ENCODE measurements at regions not wholly inside any gene's neighbourhood (a gene's known extent, or its start where the extent isn't known, plus 50 kb on each side); places are given as distances from the start of the nearest gene placed in this dataset.

GRCh38 chr13:95352486-95352885 lies 51.2 kb upstream of the ABCC4 start:
- Mint-ChIP-seq H3K4me3 (ENCODE audit: low read depth) (no peak overlapping the region), H3K4me1 (ENCODE audit: low read depth) (no peaks in the 10 kb centered on the region), H3K27me3 (ENCODE audit: low read depth) (no peaks in the 10 kb centered on the region), H3K9me3 (no peaks in the 10 kb centered on the region), H3K27ac (no peak overlapping the region), H3K36me3 (ENCODE audit: low read depth) (no peaks in the 10 kb centered on the region)
- intact Hi-C loops (cut with micrococcal nuclease): no loop called here
- no peak for DNase-seq (ENCODE audit: low spot score)

GRCh38 chr13:95354156-95354555 lies 52.9 kb upstream of the ABCC4 start:
- no peaks in the 10 kb centered on the region for H3K9me3 Mint-ChIP-seq
- no peaks in the 10 kb centered on the region for H3K4me1 Mint-ChIP-seq (ENCODE audit: low read depth)
- H3K4me3 Mint-ChIP-seq (ENCODE audit: low read depth): no peak overlapping the region
- H3K36me3 Mint-ChIP-seq (ENCODE audit: low read depth): no peaks in the 10 kb centered on the region
- intact Hi-C loops (cut with micrococcal nuclease): no loop called here
- no peaks in the 10 kb centered on the region for H3K27me3 Mint-ChIP-seq (ENCODE audit: low read depth)
- DNase-seq (ENCODE audit: low spot score): no peak
- H3K27ac Mint-ChIP-seq: no peak overlapping the region

GRCh38 chr13:95354680-95355487 lies 53.6 kb upstream of the ABCC4 start:
- Mint-ChIP-seq H3K4me3 (ENCODE audit: low read depth) (no peak overlapping the region), H3K4me1 (ENCODE audit: low read depth) (no peaks in the 10 kb centered on the region), H3K27me3 (ENCODE audit: low read depth) (no peaks in the 10 kb centered on the region), H3K36me3 (ENCODE audit: low read depth) (no peaks in the 10 kb centered on the region), H3K27ac (no peak overlapping the region), H3K9me3 (no peaks in the 10 kb centered on the region)
- DNase-seq (ENCODE audit: low spot score): no peak
- intact Hi-C loops (cut with micrococcal nuclease): no loop called here

- intact Hi-C loops (cut with micrococcal nuclease): no loop called here
- no peaks in the 10 kb centered on the region for H3K4me1 Mint-ChIP-seq (ENCODE audit: low read depth)
- no peaks in the 10 kb centered on the region for H3K27me3 Mint-ChIP-seq (ENCODE audit: low read depth)
- DNase-seq (ENCODE audit: low spot score): no peak
- no peaks in the 10 kb centered on the region for H3K36me3 Mint-ChIP-seq (ENCODE audit: low read depth)
- H3K27ac Mint-ChIP-seq: no peak overlapping the region
- H3K4me3 Mint-ChIP-seq (ENCODE audit: low read depth): no peak overlapping the region
- H3K9me3 Mint-ChIP-seq: no peaks in the 10 kb centered on the region
Observed at GRCh38 chr13:95355494-95355893, 54.2 kb upstream of the ABCC4 start.

GRCh38 chr13:95356916-95357315 lies 55.7 kb upstream of the ABCC4 start:
- no peak overlapping the region for H3K4me3 Mint-ChIP-seq (ENCODE audit: low read depth)
- no peaks in the 10 kb centered on the region for H3K9me3 Mint-ChIP-seq
- H3K4me1 Mint-ChIP-seq (ENCODE audit: low read depth): no peaks in the 10 kb centered on the region

GRCh38 chr13:95357875-95358274 lies 56.6 kb upstream of the ABCC4 start:
- DNase-seq (ENCODE audit: low spot score): no peak
- H3K4me1 Mint-ChIP-seq (ENCODE audit: low read depth): no peaks in the 10 kb centered on the region
- H3K27ac Mint-ChIP-seq: no peak overlapping the region
- no peak overlapping the region for H3K4me3 Mint-ChIP-seq (ENCODE audit: low read depth)
- H3K36me3 Mint-ChIP-seq (ENCODE audit: low read depth): no peaks in the 10 kb centered on the region
- no peaks in the 10 kb centered on the region for H3K9me3 Mint-ChIP-seq
- no peaks in the 10 kb centered on the region for H3K27me3 Mint-ChIP-seq (ENCODE audit: low read depth)
- intact Hi-C loops (cut with micrococcal nuclease): no loop called here

More at GRCh38 chr13:95356916-95357315, 55.7 kb upstream of the ABCC4 start:
- intact Hi-C loops (cut with micrococcal nuclease): no loop called here
- Mint-ChIP-seq H3K27me3 (ENCODE audit: low read depth) (no peaks in the 10 kb centered on the region), H3K27ac (no peak overlapping the region), H3K36me3 (ENCODE audit: low read depth) (no peaks in the 10 kb centered on the region)
- DNase-seq (ENCODE audit: low spot score): no peak

- Mint-ChIP-seq H3K27ac (no peak overlapping the region), H3K4me3 (ENCODE audit: low read depth) (no peak overlapping the region), H3K9me3 (no peaks in the 10 kb centered on the region), H3K4me1 (ENCODE audit: low read depth) (no peaks in the 10 kb centered on the region), H3K27me3 (ENCODE audit: low read depth) (no peaks in the 10 kb centered on the region), H3K36me3 (ENCODE audit: low read depth) (no peaks in the 10 kb centered on the region)
- intact Hi-C loops (cut with micrococcal nuclease): no loop called here
- no peak for DNase-seq (ENCODE audit: low spot score)
Observed at GRCh38 chr13:95360052-95360451, 58.8 kb upstream of the ABCC4 start.

GRCh38 chr13:95360464-95361097 lies 59.3 kb upstream of the ABCC4 start:
- intact Hi-C loops (cut with micrococcal nuclease): no loop called here
- Mint-ChIP-seq H3K36me3 (ENCODE audit: low read depth) (no peaks in the 10 kb centered on the region), H3K4me1 (ENCODE audit: low read depth) (no peaks in the 10 kb centered on the region), H3K9me3 (no peaks in the 10 kb centered on the region), H3K27me3 (ENCODE audit: low read depth) (no peaks in the 10 kb centered on the region), H3K27ac (no peak overlapping the region), H3K4me3 (ENCODE audit: low read depth) (no peak overlapping the region)
- DNase-seq (ENCODE audit: low spot score): no peak

GRCh38 chr13:95361686-95362085 lies 60.4 kb upstream of the ABCC4 start:
- Mint-ChIP-seq H3K4me1 (ENCODE audit: low read depth) (no peaks in the 10 kb centered on the region), H3K27me3 (ENCODE audit: low read depth) (no peaks in the 10 kb centered on the region), H3K9me3 (no peaks in the 10 kb centered on the region), H3K4me3 (ENCODE audit: low read depth) (no peak overlapping the region), H3K36me3 (ENCODE audit: low read depth) (no peaks in the 10 kb centered on the region), H3K27ac (no peak overlapping the region)
- DNase-seq (ENCODE audit: low spot score): no peak
- intact Hi-C loops (cut with micrococcal nuclease): no loop called here

- Mint-ChIP-seq H3K27me3 (ENCODE audit: low read depth) (no peaks in the 10 kb centered on the region), H3K9me3 (no peaks in the 10 kb centered on the region), H3K36me3 (ENCODE audit: low read depth) (no peaks in the 10 kb centered on the region), H3K4me1 (ENCODE audit: low read depth) (no peaks in the 10 kb centered on the region), H3K4me3 (ENCODE audit: low read depth) (no peak overlapping the region), H3K27ac (no peak overlapping the region)
- intact Hi-C loops (cut with micrococcal nuclease): no loop called here
- DNase-seq (ENCODE audit: low spot score): no peak
Observed at GRCh38 chr13:95362666-95363065, 61.4 kb upstream of the ABCC4 start.

- DNase-seq (ENCODE audit: low spot score): no peak
- H3K4me1 Mint-ChIP-seq (ENCODE audit: low read depth): no peaks in the 10 kb centered on the region
- no peaks in the 10 kb centered on the region for H3K36me3 Mint-ChIP-seq (ENCODE audit: low read depth)
- no peak overlapping the region for H3K4me3 Mint-ChIP-seq (ENCODE audit: low read depth)
- peaks cover 8% of the 10 kb centered on the region for H3K9me3 Mint-ChIP-seq
- no peak overlapping the region for H3K27ac Mint-ChIP-seq
- intact Hi-C loops (cut with micrococcal nuclease): no loop called here
- peaks cover 2% of the 10 kb centered on the region for H3K27me3 Mint-ChIP-seq (ENCODE audit: low read depth)
Observed at GRCh38 chr13:95367309-95367843, 66.1 kb upstream of the ABCC4 start.

- DNase-seq (ENCODE audit: low spot score): no peak
- Mint-ChIP-seq H3K36me3 (ENCODE audit: low read depth) (no peaks in the 10 kb centered on the region), H3K27me3 (ENCODE audit: low read depth) (peaks cover 2% of the 10 kb centered on the region), H3K27ac (no peak overlapping the region), H3K4me3 (ENCODE audit: low read depth) (no peak overlapping the region), H3K4me1 (ENCODE audit: low read depth) (no peaks in the 10 kb centered on the region), H3K9me3 (peaks cover 8% of the 10 kb centered on the region)
- intact Hi-C loops (cut with micrococcal nuclease): no loop called here
Observed at GRCh38 chr13:95368998-95369397, 67.7 kb upstream of the ABCC4 start.

- intact Hi-C loops (cut with micrococcal nuclease): no loop called here
- H3K36me3 Mint-ChIP-seq (ENCODE audit: low read depth): no peaks in the 10 kb centered on the region
Observed at GRCh38 chr13:95375706-95376105, 74.5 kb upstream of the ABCC4 start.

More at GRCh38 chr13:95375706-95376105, 74.5 kb upstream of the ABCC4 start:
- Mint-ChIP-seq H3K4me3 (ENCODE audit: low read depth) (no peak overlapping the region), H3K27me3 (ENCODE audit: low read depth) (peaks cover 6% of the 10 kb centered on the region), H3K9me3 (no peaks in the 10 kb centered on the region), H3K27ac (no peak overlapping the region), H3K4me1 (ENCODE audit: low read depth) (peaks cover 3% of the 10 kb centered on the region)
- no peak for DNase-seq (ENCODE audit: low spot score)
